GM18505 (cell line): ENCODE measurements at regions not wholly inside any gene's neighbourhood (a gene's known extent, or its start where the extent isn't known, plus 50 kb on each side); places are given as distances from the start of the nearest gene placed in this dataset.
"Not testable (repeated sequence)": the region's sequence is repeated elsewhere in the genome, so short reads cannot be mapped to it uniquely, and the experiment has no call there.

ENCODE experiments used
- ATAC-seq: cut with Tn5 transposase; IDR thresholded peaks from one replicate; pipeline ENCODE4 v1.9.1; 2021; ENCODE audit not compliant: unreplicated experiment
- POLR2A ChIP-seq: IDR thresholded peaks from 4 replicates; pipeline ENCODE4 v1.6.1; 2011; ENCODE audit warnings: borderline replicate concordance; ENCODE audit not compliant: insufficient read depth, insufficient read length; ENCODE audit errors: extremely low read depth

DNA sequence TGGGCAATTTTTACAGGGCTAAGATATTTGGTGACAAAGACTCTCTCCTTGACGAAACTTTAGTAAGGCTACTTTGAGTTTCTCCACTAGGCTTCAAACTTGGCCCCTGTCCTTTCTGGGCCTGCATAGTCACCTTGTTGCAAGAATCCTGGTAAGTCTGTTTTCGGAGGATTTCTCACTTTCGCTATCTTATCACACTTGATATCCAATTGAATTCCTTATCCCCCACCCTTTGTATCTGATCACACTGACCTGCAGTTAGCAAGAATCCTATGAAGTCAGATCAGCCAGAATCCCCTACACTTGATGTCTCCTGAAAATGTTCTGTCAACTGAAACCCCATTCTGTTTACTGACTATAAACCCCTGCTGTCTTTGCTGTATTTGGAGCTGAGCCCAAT, 499.8 kb upstream of the GCFC2 start:
- no peak for ATAC-seq
- TF ChIP-seq POLR2A, result no peak

DNA sequence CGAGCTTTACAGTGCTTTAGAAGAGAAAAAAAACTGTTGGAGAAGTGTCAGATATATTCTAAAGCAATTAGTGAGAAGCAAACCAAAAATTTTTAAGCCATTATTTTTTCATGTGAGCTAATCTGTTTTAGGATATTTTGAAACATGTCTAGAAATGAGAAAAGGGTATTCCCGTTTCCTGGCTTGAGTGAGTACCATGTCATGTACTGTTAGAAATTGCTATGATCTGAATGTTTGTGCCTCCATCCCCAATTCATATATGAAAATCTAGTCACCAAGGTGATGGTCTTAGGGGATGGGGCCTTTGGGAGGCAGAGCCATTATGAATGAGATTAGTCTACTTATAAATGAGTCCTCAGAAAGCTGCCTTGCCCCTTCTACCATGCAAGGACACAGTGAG, 493.3 kb upstream of the GCFC2 start:
- no peak for ATAC-seq
- no peak for TF ChIP-seq POLR2A

DNA sequence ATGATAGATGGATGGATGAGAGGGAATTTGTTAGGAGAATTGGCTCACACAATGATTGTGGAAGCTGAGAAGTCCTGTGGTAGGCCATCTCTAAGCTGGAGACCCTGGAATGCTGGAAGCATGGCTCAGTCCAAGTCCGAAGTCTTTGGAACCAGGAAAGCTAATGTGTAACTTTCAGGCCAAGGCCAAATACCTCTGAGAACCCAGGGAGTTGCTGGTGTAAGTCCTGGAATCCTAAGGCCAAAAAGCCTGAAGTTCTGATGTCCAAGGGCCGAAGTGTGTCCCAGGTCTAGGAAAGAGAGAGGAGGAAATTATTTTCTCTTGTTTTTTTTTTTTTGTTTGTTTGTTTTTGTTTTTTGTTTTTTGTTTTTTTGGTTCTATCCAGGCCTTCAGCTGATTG, 492.2 kb upstream of the GCFC2 start:
- ATAC-seq, result no peak
- TF ChIP-seq POLR2A, result no peak

DNA sequence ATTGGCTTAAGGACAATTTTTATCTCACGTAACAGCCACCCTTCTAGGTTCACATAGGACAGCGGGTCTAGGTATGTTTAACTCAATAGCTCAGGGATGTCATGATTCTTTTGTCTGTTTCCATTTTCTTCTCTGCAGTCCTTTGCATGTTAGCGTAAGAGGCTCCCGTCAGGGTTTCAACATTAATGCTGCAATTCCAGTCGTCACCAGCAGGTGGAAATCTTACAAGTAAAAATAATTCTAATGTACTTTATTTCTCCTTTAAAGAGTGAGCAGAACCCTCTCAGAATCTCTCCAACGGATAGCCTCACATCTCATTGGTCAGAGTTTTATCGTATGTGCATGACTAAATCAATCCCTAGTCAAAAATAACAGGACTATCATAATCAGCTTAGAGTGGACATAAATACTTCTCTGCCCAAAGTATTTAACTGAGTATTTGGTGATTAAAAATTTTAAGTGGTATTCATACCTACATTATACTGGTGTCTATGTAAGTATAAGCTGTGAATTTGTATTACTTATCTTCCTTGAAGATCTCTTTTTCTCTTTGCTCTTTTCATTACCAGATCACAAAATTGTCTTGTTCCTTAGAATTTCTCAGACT, 487.2 kb upstream of the GCFC2 start:
- ATAC-seq, result peak; percentile 71
- no peak for TF ChIP-seq POLR2A

DNA sequence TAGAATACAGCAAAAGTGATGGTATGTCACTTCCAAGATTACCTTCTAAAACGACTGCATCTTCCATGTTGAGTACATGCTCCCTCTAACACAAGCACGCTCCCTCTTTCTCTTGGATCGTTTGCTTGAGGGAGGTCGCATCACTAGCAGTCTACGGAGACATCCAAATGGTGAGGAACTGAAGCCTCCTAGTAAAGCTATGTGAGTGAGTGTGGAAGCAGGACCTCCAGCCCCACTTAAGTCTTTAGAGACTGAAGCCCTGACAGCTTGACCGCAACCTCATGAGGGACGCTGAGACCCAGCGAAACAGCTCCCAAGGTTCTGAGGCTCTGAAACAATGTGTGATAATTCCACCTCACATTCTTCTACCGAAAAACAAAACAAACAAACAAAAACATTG, 486.7 kb upstream of the GCFC2 start:
- ATAC-seq, result no peak
- no peak for TF ChIP-seq POLR2A

DNA sequence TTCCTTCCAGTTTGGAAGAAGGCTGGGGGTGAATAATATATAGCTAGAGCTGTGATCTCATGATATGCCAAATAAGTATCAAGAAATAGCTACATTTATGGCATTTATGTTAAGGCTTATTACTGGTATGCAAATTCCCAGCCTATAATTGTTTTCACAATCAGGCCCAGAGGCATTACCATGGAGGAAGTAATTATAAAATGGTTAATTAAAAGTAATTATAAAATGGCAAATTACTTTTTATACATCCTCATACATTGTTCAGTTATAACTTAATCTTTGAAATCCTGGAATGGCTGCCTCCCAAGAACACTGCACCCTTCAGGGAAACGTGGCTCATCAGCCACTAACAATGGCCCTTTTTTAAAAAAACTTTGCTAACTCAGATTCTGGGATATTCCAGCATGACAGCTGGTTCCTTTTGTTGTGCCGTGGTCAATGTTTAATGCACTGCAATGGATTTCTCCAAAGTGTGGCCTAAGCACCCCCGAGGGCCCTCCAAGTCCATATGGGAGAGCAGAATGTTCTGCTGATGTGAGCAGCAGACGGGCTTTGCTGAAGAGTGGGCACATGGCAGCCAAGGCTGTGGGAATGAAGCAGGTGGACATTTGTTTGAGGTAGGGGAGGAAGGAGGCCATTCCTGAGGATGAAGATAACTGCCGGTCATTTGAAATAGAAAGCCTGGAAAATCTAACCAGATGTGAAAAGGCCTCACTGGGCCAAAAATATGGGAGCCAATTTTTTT, 483.5 kb upstream of the GCFC2 start:
- no peak for TF ChIP-seq POLR2A
- ATAC-seq, result no peak

DNA sequence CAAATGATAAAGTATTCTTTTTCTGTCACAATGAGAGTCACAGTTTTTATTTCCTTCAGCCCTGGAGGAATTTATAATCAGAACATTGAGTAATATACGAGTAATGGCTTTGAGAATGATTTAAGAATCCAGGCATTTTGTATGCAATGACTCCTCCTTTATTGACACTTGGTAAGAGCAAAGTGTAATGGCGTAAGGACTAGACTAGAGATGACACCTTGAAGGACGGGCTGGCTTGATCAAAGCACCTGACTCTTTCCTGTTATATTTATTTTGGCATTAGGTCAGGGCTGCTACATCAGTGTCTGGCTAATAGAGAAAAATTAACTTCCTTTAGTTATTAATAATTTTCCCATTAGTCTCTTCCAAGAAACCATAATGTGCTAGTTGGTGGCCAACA, 482.4 kb upstream of the GCFC2 start:
- no peak for TF ChIP-seq POLR2A

DNA sequence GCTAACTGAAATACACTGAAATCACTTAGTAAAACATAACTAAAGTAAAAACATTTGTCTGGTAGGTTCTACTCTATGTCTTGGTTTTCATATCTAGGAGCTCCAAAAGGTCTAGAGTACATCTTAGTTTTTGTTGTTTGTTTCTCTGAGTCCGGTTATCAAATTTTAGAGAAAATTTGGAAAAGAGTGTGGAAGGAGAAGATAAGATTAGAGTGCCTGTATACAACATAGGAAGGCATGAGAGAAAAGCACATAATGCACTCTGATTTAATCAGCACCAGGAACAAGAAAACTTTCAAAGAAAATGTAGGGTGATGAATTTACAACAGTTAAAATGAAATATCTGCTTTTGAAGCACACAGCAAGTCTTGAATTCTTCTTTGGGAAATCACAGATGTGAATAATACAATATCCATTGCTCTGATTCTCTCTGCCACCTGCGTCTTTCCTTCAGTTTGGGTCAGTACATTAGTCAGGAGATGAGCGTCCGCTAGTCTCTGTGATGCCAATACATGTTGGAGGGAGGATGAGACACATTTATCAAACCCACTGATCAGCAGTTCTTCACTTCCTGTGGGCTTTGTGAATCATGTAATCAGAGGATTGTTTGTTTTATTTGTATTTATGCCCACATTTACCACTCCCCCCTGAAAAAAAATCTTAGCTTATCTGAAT, 477.8 kb upstream of the GCFC2 start:
- ATAC-seq, result no peak
- TF ChIP-seq POLR2A, result no peak

More for the DNA sequence above, 482.4 kb upstream of the GCFC2 start:
- ATAC-seq, result no peak

DNA sequence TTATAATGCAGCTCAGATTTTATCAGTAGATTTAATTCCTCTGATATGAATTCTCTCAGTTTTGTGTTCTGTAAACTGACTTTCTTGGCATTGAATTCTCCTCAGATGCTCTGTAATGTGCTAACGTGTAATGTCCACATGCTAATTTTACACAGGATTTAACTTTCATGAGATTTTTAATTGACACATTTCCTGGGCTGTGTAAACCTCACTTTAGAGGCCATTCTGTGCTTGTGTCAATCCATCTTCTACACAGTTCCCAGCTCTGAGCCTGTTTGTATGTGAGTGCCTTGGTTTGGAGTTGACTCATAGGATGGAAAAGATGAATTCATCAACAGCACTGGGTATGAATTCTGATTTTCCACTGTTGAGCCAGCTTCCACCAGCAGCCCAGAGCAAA, 476.7 kb upstream of the GCFC2 start:
- no peak for TF ChIP-seq POLR2A
- ATAC-seq, result no peak

DNA sequence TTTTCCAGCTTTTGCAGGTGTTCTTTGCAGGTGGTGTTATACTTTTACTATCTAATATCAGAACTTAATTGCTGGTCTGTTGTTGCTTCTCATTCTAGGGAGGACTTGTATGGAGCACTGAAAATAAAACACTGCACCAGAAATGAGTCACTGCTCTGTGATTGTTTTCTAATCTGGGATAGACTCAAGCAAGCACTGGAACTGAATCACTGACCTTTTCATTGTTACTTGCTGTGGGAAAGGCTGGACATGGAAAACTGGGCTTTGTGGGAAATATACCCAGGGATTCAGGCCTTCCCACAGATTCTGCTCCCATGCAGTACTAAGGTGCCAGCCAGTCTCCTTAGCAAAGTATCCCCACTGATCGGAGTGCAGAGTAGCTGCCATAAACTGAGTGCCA, 470.0 kb upstream of the GCFC2 start:
- no peak for TF ChIP-seq POLR2A
- no peak for ATAC-seq

DNA sequence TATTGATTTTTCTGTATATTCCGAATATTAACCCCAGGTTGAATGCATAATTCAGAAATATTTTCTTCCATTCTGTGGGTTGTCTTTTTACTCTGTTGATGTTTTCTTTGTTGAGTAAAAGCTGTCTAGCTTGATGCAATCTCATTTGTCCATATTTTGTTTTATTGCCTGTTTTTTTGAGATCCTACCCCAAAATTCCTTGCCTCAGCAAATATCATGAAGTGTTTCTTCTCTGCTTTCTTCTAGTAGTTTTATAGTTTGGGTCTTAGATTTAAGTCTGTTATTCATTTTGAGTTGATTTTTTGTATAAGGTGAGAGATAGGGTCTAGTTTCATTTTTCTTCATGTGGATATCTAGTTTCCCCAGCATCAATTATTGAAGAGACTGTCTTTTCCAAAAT, 467.9 kb upstream of the GCFC2 start:
- no peak for TF ChIP-seq POLR2A
- no peak for ATAC-seq

DNA sequence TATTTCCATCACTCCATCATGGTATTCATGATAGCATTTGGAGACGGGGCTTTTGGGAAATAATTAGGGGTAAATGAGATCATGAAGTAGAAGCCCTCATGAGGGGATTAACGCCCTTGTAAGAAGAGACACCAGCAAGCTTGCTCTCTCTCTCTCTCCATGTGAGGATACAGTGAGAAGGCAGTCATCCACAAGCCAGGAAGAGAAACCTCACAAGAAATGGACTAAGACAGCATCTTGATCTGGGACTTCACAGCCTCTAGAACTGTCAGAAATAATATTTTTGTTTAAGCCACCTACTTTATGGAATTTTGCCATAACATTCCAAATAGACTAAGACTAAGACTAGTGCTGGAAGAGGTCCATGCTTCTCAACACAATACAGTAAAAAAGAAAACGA, 464.6 kb upstream of the GCFC2 start:
- ATAC-seq, result no peak
- no peak for TF ChIP-seq POLR2A

DNA sequence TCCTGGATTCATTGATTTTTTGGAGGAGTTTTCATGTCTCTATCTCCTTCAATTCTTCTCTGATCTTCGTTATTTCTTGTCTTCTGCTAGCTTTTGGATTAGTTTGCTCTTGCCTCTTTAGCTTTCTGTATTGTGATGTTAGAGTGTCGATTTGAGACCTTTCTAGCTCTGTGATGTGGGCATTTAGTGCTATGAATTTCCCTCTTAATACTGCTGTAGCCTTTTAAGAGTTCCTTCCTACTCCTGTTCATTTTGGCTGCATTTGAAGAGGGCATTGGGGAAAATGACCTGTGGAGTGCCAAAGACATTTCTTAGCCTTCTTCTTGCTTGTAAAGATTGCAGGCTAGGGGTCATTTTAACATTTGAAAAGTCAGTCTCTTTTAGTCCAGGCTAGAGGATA, 463.8 kb upstream of the GCFC2 start:
- ATAC-seq, result no peak
- no peak for TF ChIP-seq POLR2A

DNA sequence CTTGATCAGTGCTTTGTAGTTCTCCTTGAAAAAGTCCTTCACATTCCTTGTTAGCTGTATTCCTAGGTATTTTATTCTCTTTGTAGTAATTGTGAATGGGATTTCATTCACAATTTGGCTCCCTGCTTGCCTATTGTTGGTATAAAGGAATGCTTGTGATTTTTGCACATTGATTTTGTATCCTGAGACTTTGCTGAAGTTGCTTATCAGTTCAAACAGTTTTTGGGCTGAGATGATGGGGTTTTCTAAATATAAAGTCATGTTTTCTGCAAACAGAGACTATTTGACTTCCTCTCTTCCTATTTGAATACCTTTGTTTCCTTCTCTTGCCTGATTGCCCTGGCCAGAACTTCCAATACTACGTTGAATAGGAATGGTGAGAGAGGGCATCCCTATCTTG, 462.5 kb upstream of the GCFC2 start:
- not testable (repeated sequence) for ATAC-seq

DNA sequence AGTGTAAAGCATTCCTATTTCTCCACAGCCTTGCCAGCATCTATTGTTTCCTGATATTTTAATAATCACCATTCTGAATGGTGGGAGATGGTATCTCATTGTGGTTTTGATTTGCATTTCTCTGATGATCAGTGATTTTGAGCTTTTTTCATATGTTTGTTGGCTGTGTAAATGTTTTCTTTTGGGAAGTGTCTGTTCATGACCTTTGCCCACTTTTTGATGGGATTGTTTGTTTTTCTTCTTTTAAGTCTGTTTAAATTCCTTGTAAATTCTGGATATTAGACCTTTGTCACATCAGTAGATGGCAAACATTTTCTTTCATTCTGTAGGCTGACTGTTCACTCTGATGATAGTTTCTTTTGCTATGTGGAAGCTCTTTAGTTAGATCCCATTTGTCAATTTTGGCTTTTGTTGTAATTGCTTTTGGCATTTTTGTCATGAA, 461.5 kb upstream of the GCFC2 start:
- not testable (repeated sequence) for ATAC-seq

DNA sequence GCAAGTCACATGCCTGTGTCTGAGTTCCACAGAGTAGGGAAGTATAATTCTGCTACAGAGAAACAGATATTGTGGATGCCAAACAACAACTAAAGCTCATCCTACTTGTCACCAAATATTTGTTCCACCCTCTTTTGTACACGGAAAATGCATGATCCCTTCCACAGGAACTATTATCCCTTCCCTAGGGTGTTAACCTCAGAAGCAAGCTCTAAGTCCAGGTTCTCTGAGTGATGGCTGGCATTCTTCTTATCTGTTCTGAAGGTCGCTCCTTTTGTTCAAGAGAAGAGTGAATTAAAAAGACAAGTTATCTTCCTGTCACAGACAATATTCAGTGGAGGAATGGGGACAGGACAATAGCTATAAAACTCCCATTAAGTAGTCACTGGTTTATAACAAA, 460.1 kb upstream of the GCFC2 start:
- ATAC-seq, result no peak
- TF ChIP-seq POLR2A, result no peak
